ENCODE measurements at regions not wholly inside any gene's neighbourhood (a gene's known extent, or its start where the extent isn't known, plus 50 kb on each side); places are given as distances from the start of the nearest gene placed in this dataset.
A peak's percentile ranks its signal among the peaks of the same experiment; 100 is the strongest.

- WGBS, 3 donors, result 55 to 86% (median 58%) methylated on average over 4 to 7 of the region's 14 CpGs
- H3K4me3 ChIP-seq (ENCODE audit: low read depth in 1 of 3, low read length in 3 of 3), result no peak overlapping the region
- FAIRE-seq, result no peak
- no peaks in the 10 kb centered on the region for H3K9me3 ChIP-seq (ENCODE audit: control insufficient read depth in 2 of 2, insufficient read depth in 1 of 2, low read depth in 1 of 2, low read length in 1 of 2)
- no peak for DNase-seq
- H3K27me3 ChIP-seq (ENCODE audit: control insufficient read depth in 3 of 3, insufficient read depth in 3 of 3, low read length in 3 of 3), result no peaks in the 10 kb centered on the region
- no peaks in the 10 kb centered on the region for H3K36me3 ChIP-seq (ENCODE audit: control insufficient read depth in 3 of 3, insufficient read depth in 2 of 3, low read depth in 1 of 3, low read length in 3 of 3)
- no peak overlapping the region for H3K27ac ChIP-seq (ENCODE audit: low read depth in 1 of 3, low read length in 2 of 3)
- peaks cover 0 to 24% (median 0%) of the 10 kb centered on the region in 3 donors for H3K4me1 ChIP-seq (ENCODE audit: control insufficient read depth in 3 of 3, insufficient read depth in 2 of 3, low read depth in 1 of 3, low read length in 2 of 3)
These were observed 165.4 kb upstream of the RAI14 start for GRCh38 chr5:34490506-34491250.

- WGBS, 3 donors, result 65 to 82% (median 73%) methylated on average over 6 of the region's 6 CpGs
- Histone ChIP-seq H3K9me3 (ENCODE audit: control insufficient read depth in 2 of 2, insufficient read depth in 1 of 2, low read depth in 1 of 2, low read length in 1 of 2) (no peaks in the 10 kb centered on the region), H3K27ac (ENCODE audit: low read depth in 1 of 3, low read length in 2 of 3) (no peak overlapping the region), H3K36me3 (ENCODE audit: control insufficient read depth in 3 of 3, insufficient read depth in 2 of 3, low read depth in 1 of 3, low read length in 3 of 3) (no peaks in the 10 kb centered on the region), H3K27me3 (ENCODE audit: control insufficient read depth in 3 of 3, insufficient read depth in 3 of 3, low read length in 3 of 3) (no peaks in the 10 kb centered on the region), H3K4me1 (ENCODE audit: control insufficient read depth in 3 of 3, insufficient read depth in 2 of 3, low read depth in 1 of 3, low read length in 2 of 3) (peaks cover 0 to 23% (median 0%) of the 10 kb centered on the region in 3 donors), H3K4me3 (ENCODE audit: low read depth in 1 of 3, low read length in 3 of 3) (no peak overlapping the region)
- no peak for DNase-seq
- no peak for FAIRE-seq
These were observed 164.9 kb upstream of the RAI14 start for GRCh38 chr5:34491251-34491620.

- Histone ChIP-seq H3K27me3 (ENCODE audit: control insufficient read depth in 3 of 3, insufficient read depth in 3 of 3, low read length in 3 of 3) (no peaks in the 10 kb centered on the region), H3K9me3 (ENCODE audit: control insufficient read depth in 2 of 2, insufficient read depth in 1 of 2, low read depth in 1 of 2, low read length in 1 of 2) (no peaks in the 10 kb centered on the region), H3K27ac (ENCODE audit: low read depth in 1 of 3, low read length in 2 of 3) (no peak overlapping the region), H3K4me3 (ENCODE audit: low read depth in 1 of 3, low read length in 3 of 3) (no peak overlapping the region), H3K4me1 (ENCODE audit: control insufficient read depth in 3 of 3, insufficient read depth in 2 of 3, low read depth in 1 of 3, low read length in 2 of 3) (peaks cover 0 to 5% (median 0%) of the 10 kb centered on the region in 3 donors), H3K36me3 (ENCODE audit: control insufficient read depth in 3 of 3, insufficient read depth in 2 of 3, low read depth in 1 of 3, low read length in 3 of 3) (no peaks in the 10 kb centered on the region)
- WGBS, 3 donors, result 80 to 88% (median 80%) methylated on average over 3 of the region's 3 CpGs
- DNase-seq (no peak), FAIRE-seq (no peak)
These were observed 161.9 kb upstream of the RAI14 start for GRCh38 chr5:34494111-34494755.

- whole genome bisulfite sequencing, 3 donors, result 77 to 87% (median 79%) methylated on average over 4 of the region's 4 CpGs
- Histone ChIP-seq H3K9me3 (ENCODE audit: control insufficient read depth in 2 of 2, insufficient read depth in 1 of 2, low read depth in 1 of 2, low read length in 1 of 2) (no peaks in the 10 kb centered on the region), H3K4me1 (ENCODE audit: control insufficient read depth in 3 of 3, insufficient read depth in 2 of 3, low read depth in 1 of 3, low read length in 2 of 3) (peaks cover 0 to 6% (median 0%) of the 10 kb centered on the region in 3 donors), H3K27ac (ENCODE audit: low read depth in 1 of 3, low read length in 2 of 3) (no peak overlapping the region), H3K36me3 (ENCODE audit: control insufficient read depth in 3 of 3, insufficient read depth in 2 of 3, low read depth in 1 of 3, low read length in 3 of 3) (no peaks in the 10 kb centered on the region), H3K4me3 (ENCODE audit: low read depth in 1 of 3, low read length in 3 of 3) (no peak overlapping the region), H3K27me3 (ENCODE audit: control insufficient read depth in 3 of 3, insufficient read depth in 3 of 3, low read length in 3 of 3) (no peaks in the 10 kb centered on the region)
- FAIRE-seq, result no peak
- DNase-seq, result no peak
These were observed 160.9 kb upstream of the RAI14 start for GRCh38 chr5:34495178-34495577.

- no peaks in the 10 kb centered on the region for H3K9me3 ChIP-seq (ENCODE audit: control insufficient read depth in 2 of 2, insufficient read depth in 1 of 2, low read depth in 1 of 2, low read length in 1 of 2)
- no peak overlapping the region for H3K4me3 ChIP-seq (ENCODE audit: low read depth in 1 of 3, low read length in 3 of 3)
- H3K36me3 ChIP-seq (ENCODE audit: control insufficient read depth in 3 of 3, insufficient read depth in 2 of 3, low read depth in 1 of 3, low read length in 3 of 3), result no peaks in the 10 kb centered on the region
- peaks cover 0 to 6% (median 0%) of the 10 kb centered on the region in 3 donors for H3K4me1 ChIP-seq (ENCODE audit: control insufficient read depth in 3 of 3, insufficient read depth in 2 of 3, low read depth in 1 of 3, low read length in 2 of 3)
- no peak for FAIRE-seq
- WGBS, 3 donors, result 82 to 89% (median 88%) methylated on average over 13 of the region's 13 CpGs
- no peak overlapping the region for H3K27ac ChIP-seq (ENCODE audit: low read depth in 1 of 3, low read length in 2 of 3)
- DNase-seq, result no peak
- H3K27me3 ChIP-seq (ENCODE audit: control insufficient read depth in 3 of 3, insufficient read depth in 3 of 3, low read length in 3 of 3), result no peaks in the 10 kb centered on the region
These were observed 159.9 kb upstream of the RAI14 start for GRCh38 chr5:34496260-34496691.

GRCh38 chr5:34496701-34497469 is 159.2 kb upstream of the RAI14 start:
- FAIRE-seq (no peak), DNase-seq (peak in 1 of 2 donors; percentile 20)
- no peak overlapping the region for H3K27ac ChIP-seq (ENCODE audit: low read depth in 1 of 3, low read length in 2 of 3)

GRCh38 chr5:34497470-34497808 is 158.7 kb upstream of the RAI14 start:
- H3K27ac ChIP-seq (ENCODE audit: low read depth in 1 of 3, low read length in 2 of 3), result no peak overlapping the region
- 83 to 100% (median 95%) methylated on average over 3 of the region's 3 CpGs for WGBS, 3 donors
- no peak overlapping the region for H3K4me3 ChIP-seq (ENCODE audit: low read depth in 1 of 3, low read length in 3 of 3)
- no peaks in the 10 kb centered on the region for H3K27me3 ChIP-seq (ENCODE audit: control insufficient read depth in 3 of 3, insufficient read depth in 3 of 3, low read length in 3 of 3)
- peaks cover 0 to 6% (median 0%) of the 10 kb centered on the region in 3 donors for H3K4me1 ChIP-seq (ENCODE audit: control insufficient read depth in 3 of 3, insufficient read depth in 2 of 3, low read depth in 1 of 3, low read length in 2 of 3)
- H3K36me3 ChIP-seq (ENCODE audit: control insufficient read depth in 3 of 3, insufficient read depth in 2 of 3, low read depth in 1 of 3, low read length in 3 of 3), result no peaks in the 10 kb centered on the region
- DNase-seq, result no peak
- H3K9me3 ChIP-seq (ENCODE audit: control insufficient read depth in 2 of 2, insufficient read depth in 1 of 2, low read depth in 1 of 2, low read length in 1 of 2), result no peaks in the 10 kb centered on the region
- FAIRE-seq, result no peak

More at GRCh38 chr5:34496701-34497469, 159.2 kb upstream of the RAI14 start:
- H3K36me3 ChIP-seq (ENCODE audit: control insufficient read depth in 3 of 3, insufficient read depth in 2 of 3, low read depth in 1 of 3, low read length in 3 of 3), result no peaks in the 10 kb centered on the region
- H3K9me3 ChIP-seq (ENCODE audit: control insufficient read depth in 2 of 2, insufficient read depth in 1 of 2, low read depth in 1 of 2, low read length in 1 of 2), result no peaks in the 10 kb centered on the region
- no peak overlapping the region for H3K4me3 ChIP-seq (ENCODE audit: low read depth in 1 of 3, low read length in 3 of 3)
- 52 to 78% (median 71%) methylated on average over 10 of the region's 10 CpGs for WGBS, 3 donors
- H3K4me1 ChIP-seq (ENCODE audit: control insufficient read depth in 3 of 3, insufficient read depth in 2 of 3, low read depth in 1 of 3, low read length in 2 of 3), result peaks cover 0 to 6% (median 0%) of the 10 kb centered on the region in 3 donors
- no peaks in the 10 kb centered on the region for H3K27me3 ChIP-seq (ENCODE audit: control insufficient read depth in 3 of 3, insufficient read depth in 3 of 3, low read length in 3 of 3)

- no peaks in the 10 kb centered on the region for H3K9me3 ChIP-seq (ENCODE audit: control insufficient read depth in 2 of 2, insufficient read depth in 1 of 2, low read depth in 1 of 2, low read length in 1 of 2)
- peak in 1 of 2 donors; percentile 15 for DNase-seq
- no peaks in the 10 kb centered on the region for H3K27me3 ChIP-seq (ENCODE audit: control insufficient read depth in 3 of 3, insufficient read depth in 3 of 3, low read length in 3 of 3)
- H3K36me3 ChIP-seq (ENCODE audit: control insufficient read depth in 3 of 3, insufficient read depth in 2 of 3, low read depth in 1 of 3, low read length in 3 of 3), result no peaks in the 10 kb centered on the region
- 54 to 60% (median 58%) methylated on average over 4 of the region's 4 CpGs for WGBS, 3 donors
- FAIRE-seq, result no peak
- peaks cover 0 to 6% (median 0%) of the 10 kb centered on the region in 3 donors for H3K4me1 ChIP-seq (ENCODE audit: control insufficient read depth in 3 of 3, insufficient read depth in 2 of 3, low read depth in 1 of 3, low read length in 2 of 3)
- H3K4me3 ChIP-seq (ENCODE audit: low read depth in 1 of 3, low read length in 3 of 3), result no peak overlapping the region
- peak overlapping the region in 1 of 3 donors; percentile 66 for H3K27ac ChIP-seq (ENCODE audit: low read depth in 1 of 3, low read length in 2 of 3)
These were observed 157.6 kb upstream of the RAI14 start for GRCh38 chr5:34498572-34498971.

All from small intestine (tissue), 7 donors.